ENCODE measurements at regions not wholly inside any gene's neighbourhood (a gene's known extent, or its start where the extent isn't known, plus 50 kb on each side); places are given as distances from the start of the nearest gene placed in this dataset.

- H3K36me3 Mint-ChIP-seq (ENCODE audit: low read depth) = no peaks in the 10 kb centered on the region
- TF ChIP-seq CTCF (IDR thresholded peaks at IDR 0.05) = no peak
- H3K4me1 Mint-ChIP-seq (ENCODE audit: low read depth) = no peaks in the 10 kb centered on the region
- H3K27me3 Mint-ChIP-seq (ENCODE audit: low read depth) = peaks cover 32% of the 10 kb centered on the region
- no peaks in the 10 kb centered on the region for H3K9me3 Mint-ChIP-seq (ENCODE audit: low read depth)
- DNase-seq (ENCODE audit: low spot score) = no peak
- H3K27ac Mint-ChIP-seq (ENCODE audit: unreplicated experiment) = no peak overlapping the region
- no peak overlapping the region for H3K4me3 Mint-ChIP-seq (ENCODE audit: unreplicated experiment)
These were observed 356.8 kb downstream of the DHX35 start for GRCh38 chr20:39318911-39319310.

- Mint-ChIP-seq H3K9me3 (ENCODE audit: low read depth) (peaks cover 6% of the 10 kb centered on the region), H3K4me3 (ENCODE audit: unreplicated experiment) (no peak overlapping the region), H3K36me3 (ENCODE audit: low read depth) (no peaks in the 10 kb centered on the region), H3K4me1 (ENCODE audit: low read depth) (no peaks in the 10 kb centered on the region), H3K27ac (ENCODE audit: unreplicated experiment) (no peak overlapping the region), H3K27me3 (ENCODE audit: low read depth) (peaks cover 26% of the 10 kb centered on the region)
- no peak for DNase-seq (ENCODE audit: low spot score)
- no peak for TF ChIP-seq CTCF (IDR thresholded peaks at IDR 0.05)
These were observed 350.5 kb downstream of the DHX35 start for GRCh38 chr20:39312676-39313075.

- no peak for TF ChIP-seq CTCF (IDR thresholded peaks at IDR 0.05)
- H3K4me1 Mint-ChIP-seq (ENCODE audit: low read depth) = no peaks in the 10 kb centered on the region
- peaks cover 24% of the 10 kb centered on the region for H3K27me3 Mint-ChIP-seq (ENCODE audit: low read depth)
- peaks cover 11% of the 10 kb centered on the region for H3K9me3 Mint-ChIP-seq (ENCODE audit: low read depth)
- no peak for DNase-seq (ENCODE audit: low spot score)
- H3K36me3 Mint-ChIP-seq (ENCODE audit: low read depth) = no peaks in the 10 kb centered on the region
- no peak overlapping the region for H3K4me3 Mint-ChIP-seq (ENCODE audit: unreplicated experiment)
- H3K27ac Mint-ChIP-seq (ENCODE audit: unreplicated experiment) = no peak overlapping the region
These were observed 349.8 kb downstream of the DHX35 start for GRCh38 chr20:39311851-39312506.

GRCh38 chr20:39310363-39310995 lies 348.3 kb downstream of the DHX35 start:
- Mint-ChIP-seq H3K4me1 (ENCODE audit: low read depth) (no peaks in the 10 kb centered on the region), H3K27me3 (ENCODE audit: low read depth) (peaks cover 16% of the 10 kb centered on the region), H3K4me3 (ENCODE audit: unreplicated experiment) (no peak overlapping the region), H3K27ac (ENCODE audit: unreplicated experiment) (no peak overlapping the region), H3K9me3 (ENCODE audit: low read depth) (peaks cover 11% of the 10 kb centered on the region), H3K36me3 (ENCODE audit: low read depth) (no peaks in the 10 kb centered on the region)
- no peak for TF ChIP-seq CTCF (IDR thresholded peaks at IDR 0.05)
- DNase-seq (ENCODE audit: low spot score) = no peak

GRCh38 chr20:39309458-39309857 lies 347.3 kb downstream of the DHX35 start:
- DNase-seq (ENCODE audit: low spot score) = no peak
- TF ChIP-seq CTCF (IDR thresholded peaks at IDR 0.05) = no peak
- peaks cover 11% of the 10 kb centered on the region for H3K9me3 Mint-ChIP-seq (ENCODE audit: low read depth)
- H3K4me1 Mint-ChIP-seq (ENCODE audit: low read depth) = no peaks in the 10 kb centered on the region
- no peaks in the 10 kb centered on the region for H3K36me3 Mint-ChIP-seq (ENCODE audit: low read depth)
- no peak overlapping the region for H3K27ac Mint-ChIP-seq (ENCODE audit: unreplicated experiment)
- peaks cover 12% of the 10 kb centered on the region for H3K27me3 Mint-ChIP-seq (ENCODE audit: low read depth)
- no peak overlapping the region for H3K4me3 Mint-ChIP-seq (ENCODE audit: unreplicated experiment)

Data from chondrocyte (in vitro differentiated cells).